GM12878 (cell line): ENCODE measurements at regions not wholly inside any gene's neighbourhood (a gene's known extent, or its start where the extent isn't known, plus 50 kb on each side); places are given as distances from the start of the nearest gene placed in this dataset.

ENCODE experiments used
- ATAC-seq: fragments of 200-7000 bp; cut with Tn5 transposase; 3 replicates; pipeline ENCODE4 v1.9.1; 2020; ENCODE audit warnings: mild to moderate bottlenecking, moderate library complexity
- BruUV-seq: library from RNA; stranded (reverse); fragments of 400-500 nt; replicated peaks from 2 replicates; lab custom pipeline; 2021; lab: Mats Ljungman, UMichigan
- CTCF ChIA-PET: fragments of 300-600 bp; sonication (Branson Sonifier 250); formaldehyde crosslinking; extraction: SDS; loops from one replicate; lab custom pipeline; 2021; ENCODE audit warnings: inconsistent platforms; lab: Yijun Ruan, JAX
- POLR2A ChIA-PET: fragments of 350-600 bp; formaldehyde crosslinking; extraction: SDS; loops from one replicate; lab custom pipeline; 2021; ENCODE audit warnings: inconsistent platforms; lab: Charles Lee
- RAD21 ChIA-PET: fragments of 300-600 bp; sonication (Branson Sonifier 250); formaldehyde crosslinking; loops from one replicate; lab custom pipeline; 2023; ENCODE audit warnings: antibody characterized with exemption; ENCODE audit not compliant: unreplicated experiment; lab: Charles Lee
- SMC1A ChIA-PET: fragments of 300-600 bp; sonication (Branson Sonifier 250); formaldehyde crosslinking; loops from one replicate; lab custom pipeline; 2023; ENCODE audit not compliant: unreplicated experiment, uncharacterized antibody; lab: Charles Lee
- DNase-seq: peaks from one replicate; pipeline ENCODE4 v3.0.0-alpha.2; 2011; ENCODE audit warnings: low read depth, low spot score
- FAIRE-seq: peaks from 3 replicates; lab custom pipeline; 2011; peaks lifted over from hg19 to GRCh38; lab: Jason Lieb, UNC
- H2AFZ ChIP-seq: 2 replicates; pipeline ENCODE4 v1.6.0; 2011; ENCODE audit warnings: low read depth, low read length, control low read depth; ENCODE audit not compliant: control insufficient read depth
- H3K27ac ChIP-seq: 2 replicates; pipeline ENCODE4 v1.5.1; 2011; ENCODE audit warnings: control low read depth; ENCODE audit not compliant: control insufficient read depth, insufficient read depth
- H3K27me3 ChIP-seq, 2 experiments: replicated peaks in 1 of 2; 2 replicates each; pipeline versions ENCODE4 v1.6.0 to v1.6.1; 2011; ENCODE audit warnings: low read length in 1 of 2; ENCODE audit not compliant: control insufficient read depth in 2 of 2, insufficient read depth in 2 of 2
- H3K36me3 ChIP-seq, 2 experiments: 2 replicates each; pipeline ENCODE4 v1.5.1; 2011; ENCODE audit warnings: low read length in 1 of 2; ENCODE audit not compliant: control insufficient read depth in 2 of 2, insufficient read depth in 2 of 2
- H3K4me1 ChIP-seq: 2 replicates; pipeline ENCODE4 v1.6.1; 2011; ENCODE audit warnings: mild to moderate bottlenecking, low read length, moderate library complexity, mixed read lengths; ENCODE audit not compliant: control insufficient read depth, insufficient read depth
- H3K4me2 ChIP-seq: 2 replicates; pipeline ENCODE4 v1.6.0; 2011; ENCODE audit warnings: control low read depth; ENCODE audit not compliant: control insufficient read depth, insufficient read depth
- H3K4me3 ChIP-seq: fragments of 200-600 bp; sonication (generic); 2 replicates; pipeline ENCODE4 v1.5.1; 2016
- H3K79me2 ChIP-seq: 2 replicates; pipeline ENCODE4 v1.6.0; 2011; ENCODE audit warnings: low read length; ENCODE audit not compliant: control insufficient read depth, insufficient read depth
- H3K9ac ChIP-seq: 2 replicates; pipeline ENCODE4 v1.8.0; 2011; ENCODE audit warnings: low read length, control low read depth, mixed read lengths; ENCODE audit not compliant: control insufficient read depth, insufficient read depth
- H3K9me3 ChIP-seq: replicated peaks from 3 replicates; pipeline ENCODE4 v1.5.1; 2011; ENCODE audit warnings: mild to moderate bottlenecking, low read length; ENCODE audit not compliant: control insufficient read depth, insufficient read depth
- H4K20me1 ChIP-seq: 2 replicates; pipeline ENCODE4 v1.6.0; 2011; ENCODE audit not compliant: control insufficient read depth, insufficient read depth
- BRCA1 ChIP-seq: IDR thresholded peaks from 2 replicates; pipeline ENCODE4 v1.6.1; 2011; ENCODE audit warnings: low read depth, low read length, improper control_type of control experiment
- KDM1A ChIP-seq: fragments of 200-600 bp; sonication (generic); IDR thresholded peaks from 2 replicates; pipeline ENCODE4 v1.6.1; 2016; ENCODE audit warnings: borderline replicate concordance
- KLF5 ChIP-seq: fragments of 450-650 bp; IDR thresholded peaks from 2 replicates; pipeline ENCODE4 v1.6.1; 2014; ENCODE audit warnings: mild to moderate bottlenecking; ENCODE audit not compliant: partially characterized antibody
- MTA2 ChIP-seq: fragments of 450-650 bp; IDR thresholded peaks from 2 replicates; pipeline ENCODE4 v1.6.1; 2016; ENCODE audit warnings: low read depth, mild to moderate bottlenecking, moderate library complexity
- POLR2A ChIP-seq: IDR thresholded peaks from 2 replicates; pipeline ENCODE4 v1.6.1; 2011; ENCODE audit warnings: low read depth, mild to moderate bottlenecking, low read length
- POU2F2 ChIP-seq: IDR thresholded peaks from 3 replicates; pipeline ENCODE4 v1.6.1; 2011; ENCODE audit warnings: low read depth, mild to moderate bottlenecking, low read length, borderline replicate concordance
- RCOR1 ChIP-seq: conservative IDR thresholded peaks from 2 replicates; pipeline ENCODE4 v1.6.1; 2012; ENCODE audit warnings: low read depth, low read length, improper control_type of control experiment
- SMC3 ChIP-seq: IDR thresholded peaks from 2 replicates; pipeline ENCODE4 v1.6.1; 2011; ENCODE audit warnings: low read length, improper control_type of control experiment, borderline replicate concordance
- ZNF622 ChIP-seq: fragments of 450-650 bp; IDR thresholded peaks from 2 replicates; pipeline ENCODE4 v1.6.1; 2017; ENCODE audit warnings: mild to moderate bottlenecking, inconsistent platforms
- WGBS: methylation state at CpG from one replicate; pipeline ENCODE4 v1.1.6; 2016; ENCODE audit warnings: low lambda C conversion rate; ENCODE audit not compliant: insufficient replicate concordance, insufficient coverage; ENCODE audit errors: missing lambda C conversion rate; 5-methylcytosine and 5-hydroxymethylcytosine counted together
- in situ Hi-C: fragments of 300-500 bp; cut with MboI; formaldehyde crosslinking; loops from 9 replicates; pipeline ENCODE4 v1.14.3; 2018; ENCODE audit warnings: mixed read lengths
- intact Hi-C: fragments of 100-400 bp; cut with micrococcal nuclease; formaldehyde crosslinking; loops from one replicate; pipeline ENCODE4 v1.14.2; 2022; ENCODE audit not compliant: unreplicated experiment
- TF ChIP-seq, protein P1 (sequence below): fragments of 450-650 bp; formaldehyde crosslinking; IDR thresholded peaks from 2 replicates; pipeline ENCODE4 v1.4.0; 2020; ENCODE audit warnings: mild to moderate bottlenecking, moderate library complexity
- TF ChIP-seq, protein P2 (sequence below): fragments of 450-650 bp; IDR thresholded peaks from 2 replicates; pipeline ENCODE4 v1.6.1; 2018; ENCODE audit warnings: borderline replicate concordance, mild to moderate bottlenecking; ENCODE audit not compliant: partially characterized antibody
- TF ChIP-seq, protein P3 (sequence below): IDR thresholded peaks from 2 replicates; pipeline ENCODE4 v1.6.1; 2012; ENCODE audit warnings: low read length, inconsistent platforms
- TF ChIP-seq, protein P4 (sequence below): fragments of 450-650 bp; IDR thresholded peaks from 2 replicates; pipeline ENCODE4 v1.6.1; 2017; ENCODE audit warnings: mild to moderate bottlenecking

DNA sequence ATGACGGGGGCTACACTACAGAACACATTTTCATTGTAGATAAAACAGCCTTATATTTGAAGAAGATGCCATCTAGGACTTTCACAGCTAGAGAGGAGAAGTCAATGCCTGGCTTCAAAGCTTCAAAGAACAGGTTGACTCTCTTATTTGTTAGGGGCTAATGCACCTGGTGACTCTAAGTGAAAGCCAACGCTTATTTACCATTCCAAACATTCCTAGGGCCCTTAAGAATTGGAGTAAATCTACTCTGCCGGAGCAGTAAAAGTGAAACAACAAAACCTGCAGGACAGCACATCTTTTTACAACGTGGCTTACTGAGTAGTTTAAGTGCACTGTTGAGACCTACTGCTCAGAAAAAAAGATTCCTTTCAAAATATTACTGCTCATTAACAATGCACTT, 487.2 kb upstream of the SOX5 start:
- no TSS peak for BruUV-seq
- CTCF ChIA-PET, result interaction anchor here (0.6 kb wide), 1 partner anchor 144 kb away, joined by 3 read pairs; no protein-coding TSS in a partner anchor
- no peak for ATAC-seq

More for the DNA sequence above, 487.2 kb upstream of the SOX5 start:
- no peaks in the 10 kb centered on the region for H3K4me1 ChIP-seq
- 9% methylated on average over 4 of the region's 4 CpGs for WGBS
- intact Hi-C loops, result no loop called here
- H3K36me3 ChIP-seq, result no peaks in the 10 kb centered on the region
- TF ChIP-seq SMC3 (no peak), KDM1A (no peak), POU2F2 (no peak), MTA2 (no peak), POLR2A (no peak), KLF5 (no peak), RCOR1 (no peak), ZNF622 (no peak), BRCA1 (no peak)
- TF ChIP-seq, protein P1, sequence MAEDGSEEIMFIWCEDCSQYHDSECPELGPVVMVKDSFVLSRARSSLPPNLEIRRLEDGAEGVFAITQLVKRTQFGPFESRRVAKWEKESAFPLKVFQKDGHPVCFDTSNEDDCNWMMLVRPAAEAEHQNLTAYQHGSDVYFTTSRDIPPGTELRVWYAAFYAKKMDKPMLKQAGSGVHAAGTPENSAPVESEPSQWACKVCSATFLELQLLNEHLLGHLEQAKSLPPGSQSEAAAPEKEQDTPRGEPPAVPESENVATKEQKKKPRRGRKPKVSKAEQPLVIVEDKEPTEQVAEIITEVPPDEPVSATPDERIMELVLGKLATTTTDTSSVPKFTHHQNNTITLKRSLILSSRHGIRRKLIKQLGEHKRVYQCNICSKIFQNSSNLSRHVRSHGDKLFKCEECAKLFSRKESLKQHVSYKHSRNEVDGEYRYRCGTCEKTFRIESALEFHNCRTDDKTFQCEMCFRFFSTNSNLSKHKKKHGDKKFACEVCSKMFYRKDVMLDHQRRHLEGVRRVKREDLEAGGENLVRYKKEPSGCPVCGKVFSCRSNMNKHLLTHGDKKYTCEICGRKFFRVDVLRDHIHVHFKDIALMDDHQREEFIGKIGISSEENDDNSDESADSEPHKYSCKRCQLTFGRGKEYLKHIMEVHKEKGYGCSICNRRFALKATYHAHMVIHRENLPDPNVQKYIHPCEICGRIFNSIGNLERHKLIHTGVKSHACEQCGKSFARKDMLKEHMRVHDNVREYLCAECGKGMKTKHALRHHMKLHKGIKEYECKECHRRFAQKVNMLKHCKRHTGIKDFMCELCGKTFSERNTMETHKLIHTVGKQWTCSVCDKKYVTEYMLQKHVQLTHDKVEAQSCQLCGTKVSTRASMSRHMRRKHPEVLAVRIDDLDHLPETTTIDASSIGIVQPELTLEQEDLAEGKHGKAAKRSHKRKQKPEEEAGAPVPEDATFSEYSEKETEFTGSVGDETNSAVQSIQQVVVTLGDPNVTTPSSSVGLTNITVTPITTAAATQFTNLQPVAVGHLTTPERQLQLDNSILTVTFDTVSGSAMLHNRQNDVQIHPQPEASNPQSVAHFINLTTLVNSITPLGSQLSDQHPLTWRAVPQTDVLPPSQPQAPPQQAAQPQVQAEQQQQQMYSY (CRISPR knock-in tag), result no peak
- TF ChIP-seq, protein P2, sequence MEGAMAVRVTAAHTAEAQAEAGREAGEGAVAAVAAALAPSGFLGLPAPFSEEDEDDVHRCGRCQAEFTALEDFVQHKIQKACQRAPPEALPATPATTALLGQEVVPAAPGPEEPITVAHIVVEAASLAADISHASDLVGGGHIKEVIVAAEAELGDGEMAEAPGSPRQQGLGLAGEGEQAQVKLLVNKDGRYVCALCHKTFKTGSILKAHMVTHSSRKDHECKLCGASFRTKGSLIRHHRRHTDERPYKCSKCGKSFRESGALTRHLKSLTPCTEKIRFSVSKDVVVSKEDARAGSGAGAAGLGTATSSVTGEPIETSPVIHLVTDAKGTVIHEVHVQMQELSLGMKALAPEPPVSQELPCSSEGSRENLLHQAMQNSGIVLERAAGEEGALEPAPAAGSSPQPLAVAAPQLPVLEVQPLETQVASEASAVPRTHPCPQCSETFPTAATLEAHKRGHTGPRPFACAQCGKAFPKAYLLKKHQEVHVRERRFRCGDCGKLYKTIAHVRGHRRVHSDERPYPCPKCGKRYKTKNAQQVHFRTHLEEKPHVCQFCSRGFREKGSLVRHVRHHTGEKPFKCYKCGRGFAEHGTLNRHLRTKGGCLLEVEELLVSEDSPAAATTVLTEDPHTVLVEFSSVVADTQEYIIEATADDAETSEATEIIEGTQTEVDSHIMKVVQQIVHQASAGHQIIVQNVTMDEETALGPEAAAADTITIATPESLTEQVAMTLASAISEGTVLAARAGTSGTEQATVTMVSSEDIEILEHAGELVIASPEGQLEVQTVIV, result no peak
- TF ChIP-seq, protein P3, sequence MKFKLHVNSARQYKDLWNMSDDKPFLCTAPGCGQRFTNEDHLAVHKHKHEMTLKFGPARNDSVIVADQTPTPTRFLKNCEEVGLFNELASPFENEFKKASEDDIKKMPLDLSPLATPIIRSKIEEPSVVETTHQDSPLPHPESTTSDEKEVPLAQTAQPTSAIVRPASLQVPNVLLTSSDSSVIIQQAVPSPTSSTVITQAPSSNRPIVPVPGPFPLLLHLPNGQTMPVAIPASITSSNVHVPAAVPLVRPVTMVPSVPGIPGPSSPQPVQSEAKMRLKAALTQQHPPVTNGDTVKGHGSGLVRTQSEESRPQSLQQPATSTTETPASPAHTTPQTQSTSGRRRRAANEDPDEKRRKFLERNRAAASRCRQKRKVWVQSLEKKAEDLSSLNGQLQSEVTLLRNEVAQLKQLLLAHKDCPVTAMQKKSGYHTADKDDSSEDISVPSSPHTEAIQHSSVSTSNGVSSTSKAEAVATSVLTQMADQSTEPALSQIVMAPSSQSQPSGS, result no peak
- TF ChIP-seq, protein P4, sequence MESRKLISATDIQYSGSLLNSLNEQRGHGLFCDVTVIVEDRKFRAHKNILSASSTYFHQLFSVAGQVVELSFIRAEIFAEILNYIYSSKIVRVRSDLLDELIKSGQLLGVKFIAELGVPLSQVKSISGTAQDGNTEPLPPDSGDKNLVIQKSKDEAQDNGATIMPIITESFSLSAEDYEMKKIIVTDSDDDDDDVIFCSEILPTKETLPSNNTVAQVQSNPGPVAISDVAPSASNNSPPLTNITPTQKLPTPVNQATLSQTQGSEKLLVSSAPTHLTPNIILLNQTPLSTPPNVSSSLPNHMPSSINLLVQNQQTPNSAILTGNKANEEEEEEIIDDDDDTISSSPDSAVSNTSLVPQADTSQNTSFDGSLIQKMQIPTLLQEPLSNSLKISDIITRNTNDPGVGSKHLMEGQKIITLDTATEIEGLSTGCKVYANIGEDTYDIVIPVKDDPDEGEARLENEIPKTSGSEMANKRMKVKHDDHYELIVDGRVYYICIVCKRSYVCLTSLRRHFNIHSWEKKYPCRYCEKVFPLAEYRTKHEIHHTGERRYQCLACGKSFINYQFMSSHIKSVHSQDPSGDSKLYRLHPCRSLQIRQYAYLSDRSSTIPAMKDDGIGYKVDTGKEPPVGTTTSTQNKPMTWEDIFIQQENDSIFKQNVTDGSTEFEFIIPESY, result no peak
- TF ChIP-seq, all 136 proteins: peak for 0
- Histone ChIP-seq H3K9me3 (no peaks in the 10 kb centered on the region), H4K20me1 (no peaks in the 10 kb centered on the region), H2AFZ (no peak overlapping the region), H3K79me2 (no peaks in the 10 kb centered on the region), H3K9ac (no peak overlapping the region), H3K4me2 (no peak overlapping the region), H3K27me3 (no peaks in the 10 kb centered on the region), H3K4me3 (no peak overlapping the region), H3K27ac (no peak overlapping the region)
- FAIRE-seq, result no peak
- POLR2A ChIA-PET, result no interaction called here
- RAD21 ChIA-PET, result no interaction called here
- in situ Hi-C loops, result no loop called here
- no peak for DNase-seq
- SMC1A ChIA-PET, result no interaction called here
